ENCODE measurements at regions not wholly inside any gene's neighbourhood (a gene's known extent, or its start where the extent isn't known, plus 50 kb on each side); places are given as distances from the start of the nearest gene placed in this dataset.
"Not testable (repeated sequence)": the region's sequence is repeated elsewhere in the genome, so short reads cannot be mapped to it uniquely, and the experiment has no call there.

GRCh38 chr13:64505336-64505910 is 2724.7 kb downstream of the PCDH9 start:
- Mint-ChIP-seq H3K4me3 (no peak overlapping the region), H3K4me1 (ENCODE audit: low read depth) (no peaks in the 10 kb centered on the region), H3K27me3 (ENCODE audit: low read depth) (no peaks in the 10 kb centered on the region), H3K36me3 (ENCODE audit: low read depth) (no peaks in the 10 kb centered on the region), H3K27ac (no peak overlapping the region), H3K9me3 (peaks cover 47% of the 10 kb centered on the region)
- DNase-seq (ENCODE audit: low spot score): no peak

- Mint-ChIP-seq H3K36me3 (ENCODE audit: low read depth) (no peaks in the 10 kb centered on the region), H3K27ac (no peak overlapping the region), H3K9me3 (peaks cover 24% of the 10 kb centered on the region), H3K4me1 (ENCODE audit: low read depth) (no peaks in the 10 kb centered on the region), H3K4me3 (no peak overlapping the region), H3K27me3 (ENCODE audit: low read depth) (no peaks in the 10 kb centered on the region)
- no peak for DNase-seq (ENCODE audit: low spot score)
These were observed 2741.4 kb downstream of the PCDH9 start for GRCh38 chr13:64488731-64489130.

- Mint-ChIP-seq H3K4me1 (ENCODE audit: low read depth) (no peaks in the 10 kb centered on the region), H3K27ac (no peak overlapping the region), H3K27me3 (ENCODE audit: low read depth) (no peaks in the 10 kb centered on the region), H3K4me3 (no peak overlapping the region), H3K36me3 (ENCODE audit: low read depth) (no peaks in the 10 kb centered on the region), H3K9me3 (peaks cover 37% of the 10 kb centered on the region)
- no peak for DNase-seq (ENCODE audit: low spot score)
These were observed 2747.8 kb downstream of the PCDH9 start for GRCh38 chr13:64482373-64482772.

GRCh38 chr13:64480672-64481071 is 2749.5 kb downstream of the PCDH9 start:
- no peaks in the 10 kb centered on the region for H3K36me3 Mint-ChIP-seq (ENCODE audit: low read depth)
- H3K9me3 Mint-ChIP-seq: peaks cover 47% of the 10 kb centered on the region
- H3K4me1 Mint-ChIP-seq (ENCODE audit: low read depth): no peaks in the 10 kb centered on the region
- no peak for DNase-seq (ENCODE audit: low spot score)
- H3K4me3 Mint-ChIP-seq: no peak overlapping the region
- no peaks in the 10 kb centered on the region for H3K27me3 Mint-ChIP-seq (ENCODE audit: low read depth)
- no peak overlapping the region for H3K27ac Mint-ChIP-seq

- peaks cover 51% of the 10 kb centered on the region for H3K9me3 Mint-ChIP-seq
- H3K36me3 Mint-ChIP-seq (ENCODE audit: low read depth): no peaks in the 10 kb centered on the region
- no peaks in the 10 kb centered on the region for H3K4me1 Mint-ChIP-seq (ENCODE audit: low read depth)
- DNase-seq (ENCODE audit: low spot score): no peak
- no peak overlapping the region for H3K4me3 Mint-ChIP-seq
- no peaks in the 10 kb centered on the region for H3K27me3 Mint-ChIP-seq (ENCODE audit: low read depth)
- H3K27ac Mint-ChIP-seq: no peak overlapping the region
These were observed 2749.9 kb downstream of the PCDH9 start for GRCh38 chr13:64480211-64480610.

- DNase-seq (ENCODE audit: low spot score): no peak
- Mint-ChIP-seq H3K9me3 (peaks cover 34% of the 10 kb centered on the region), H3K4me1 (ENCODE audit: low read depth) (no peaks in the 10 kb centered on the region), H3K27me3 (ENCODE audit: low read depth) (no peaks in the 10 kb centered on the region), H3K36me3 (ENCODE audit: low read depth) (no peaks in the 10 kb centered on the region), H3K27ac (no peak overlapping the region), H3K4me3 (no peak overlapping the region)
These were observed 2753.0 kb downstream of the PCDH9 start for GRCh38 chr13:64477146-64477545.

- H3K9me3 Mint-ChIP-seq: peaks cover 32% of the 10 kb centered on the region
- H3K4me1 Mint-ChIP-seq (ENCODE audit: low read depth); H3K27ac Mint-ChIP-seq; H3K36me3 Mint-ChIP-seq (ENCODE audit: low read depth); H3K27me3 Mint-ChIP-seq (ENCODE audit: low read depth); H3K4me3 Mint-ChIP-seq; DNase-seq (ENCODE audit: low spot score): not testable (repeated sequence)
These were observed 2754.0 kb downstream of the PCDH9 start for GRCh38 chr13:64476041-64476568.

- H3K4me1 Mint-ChIP-seq (ENCODE audit: low read depth): no peaks in the 10 kb centered on the region
- peaks cover 14% of the 10 kb centered on the region for H3K9me3 Mint-ChIP-seq
- H3K27me3 Mint-ChIP-seq (ENCODE audit: low read depth): no peaks in the 10 kb centered on the region
- no peak overlapping the region for H3K27ac Mint-ChIP-seq
- no peak overlapping the region for H3K4me3 Mint-ChIP-seq
- no peak for DNase-seq (ENCODE audit: low spot score)
- H3K36me3 Mint-ChIP-seq (ENCODE audit: low read depth): no peaks in the 10 kb centered on the region
These were observed 2758.2 kb downstream of the PCDH9 start for GRCh38 chr13:64471916-64472315.

GRCh38 chr13:64470751-64471150 is 2759.4 kb downstream of the PCDH9 start:
- peaks cover 15% of the 10 kb centered on the region for H3K9me3 Mint-ChIP-seq
- H3K27me3 Mint-ChIP-seq (ENCODE audit: low read depth): no peaks in the 10 kb centered on the region
- no peak overlapping the region for H3K27ac Mint-ChIP-seq
- H3K4me3 Mint-ChIP-seq: no peak overlapping the region
- no peaks in the 10 kb centered on the region for H3K4me1 Mint-ChIP-seq (ENCODE audit: low read depth)
- no peaks in the 10 kb centered on the region for H3K36me3 Mint-ChIP-seq (ENCODE audit: low read depth)
- DNase-seq (ENCODE audit: low spot score): no peak

- H3K9me3 Mint-ChIP-seq: peaks cover 15% of the 10 kb centered on the region
- no peak for DNase-seq (ENCODE audit: low spot score)
- H3K27me3 Mint-ChIP-seq (ENCODE audit: low read depth): no peaks in the 10 kb centered on the region
- H3K27ac Mint-ChIP-seq: no peak overlapping the region
- H3K4me1 Mint-ChIP-seq (ENCODE audit: low read depth): no peaks in the 10 kb centered on the region
- no peak overlapping the region for H3K4me3 Mint-ChIP-seq
- no peaks in the 10 kb centered on the region for H3K36me3 Mint-ChIP-seq (ENCODE audit: low read depth)
These were observed 2770.4 kb downstream of the PCDH9 start for GRCh38 chr13:64459778-64460177.

- DNase-seq (ENCODE audit: low spot score): no peak
- Mint-ChIP-seq H3K27me3 (ENCODE audit: low read depth) (no peaks in the 10 kb centered on the region), H3K4me3 (no peak overlapping the region), H3K4me1 (ENCODE audit: low read depth) (no peaks in the 10 kb centered on the region), H3K27ac (no peak overlapping the region), H3K9me3 (peaks cover 19% of the 10 kb centered on the region), H3K36me3 (ENCODE audit: low read depth) (no peaks in the 10 kb centered on the region)
These were observed 2772.2 kb downstream of the PCDH9 start for GRCh38 chr13:64457976-64458375.

- Mint-ChIP-seq H3K4me3 (no peak overlapping the region), H3K4me1 (ENCODE audit: low read depth) (no peaks in the 10 kb centered on the region), H3K27me3 (ENCODE audit: low read depth) (no peaks in the 10 kb centered on the region), H3K36me3 (ENCODE audit: low read depth) (no peaks in the 10 kb centered on the region), H3K27ac (no peak overlapping the region), H3K9me3 (peaks cover 17% of the 10 kb centered on the region)
- DNase-seq (ENCODE audit: low spot score): no peak
These were observed 2775.0 kb downstream of the PCDH9 start for GRCh38 chr13:64455124-64455523.

- Mint-ChIP-seq H3K4me3 (no peak overlapping the region), H3K36me3 (ENCODE audit: low read depth) (no peaks in the 10 kb centered on the region), H3K27ac (no peak overlapping the region), H3K27me3 (ENCODE audit: low read depth) (no peaks in the 10 kb centered on the region), H3K4me1 (ENCODE audit: low read depth) (no peaks in the 10 kb centered on the region), H3K9me3 (peaks cover 5% of the 10 kb centered on the region)
- DNase-seq (ENCODE audit: low spot score): no peak
These were observed 2776.3 kb downstream of the PCDH9 start for GRCh38 chr13:64453831-64454230.

GRCh38 chr13:64446372-64446771 is 2783.8 kb downstream of the PCDH9 start:
- no peak for DNase-seq (ENCODE audit: low spot score)
- Mint-ChIP-seq H3K27ac (no peak overlapping the region), H3K27me3 (ENCODE audit: low read depth) (no peaks in the 10 kb centered on the region)

GRCh38 chr13:64441740-64442139 is 2788.4 kb downstream of the PCDH9 start:
- Mint-ChIP-seq H3K27ac (no peak overlapping the region), H3K36me3 (ENCODE audit: low read depth) (no peaks in the 10 kb centered on the region), H3K4me1 (ENCODE audit: low read depth) (no peaks in the 10 kb centered on the region), H3K4me3 (no peak overlapping the region), H3K9me3 (peaks cover 10% of the 10 kb centered on the region), H3K27me3 (ENCODE audit: low read depth) (no peaks in the 10 kb centered on the region)
- DNase-seq (ENCODE audit: low spot score): no peak

More at GRCh38 chr13:64446372-64446771, 2783.8 kb downstream of the PCDH9 start:
- Mint-ChIP-seq H3K9me3 (peaks cover 5% of the 10 kb centered on the region), H3K4me3 (no peak overlapping the region), H3K4me1 (ENCODE audit: low read depth) (no peaks in the 10 kb centered on the region), H3K36me3 (ENCODE audit: low read depth) (no peaks in the 10 kb centered on the region)
